Esophagus squamous epithelium (tissue), 5 donors: ENCODE measurements at regions not wholly inside any gene's neighbourhood (a gene's known extent, or its start where the extent isn't known, plus 50 kb on each side); places are given as distances from the start of the nearest gene placed in this dataset.

Experiments
- DNase-seq: peaks from one replicate; lab custom pipeline; 2025; lab: John Stamatoyannopoulos, UW
- H3K27ac ChIP-seq, 4 donors: fragments of 200-600 bp; sonication (generic); one replicate each; pipeline ENCODE4 v1.5.1; 2016 to 2019; ENCODE audit warnings: mild to moderate bottlenecking in 1 of 4
- H3K27me3 ChIP-seq, 4 donors: fragments of 200-600 bp; sonication (generic); 1 replicate in 3 of 4; 2 replicates in 1 of 4; pipeline versions ENCODE4 v1.5.1 to v1.6.0; 2017 to 2021; ENCODE audit warnings: antibody characterized with exemption in 1 of 4
- H3K36me3 ChIP-seq, 3 donors: fragments of 200-600 bp; sonication (generic); one replicate each; pipeline ENCODE4 v1.5.1; 2016 to 2019
- H3K4me1 ChIP-seq, 3 donors: fragments of 200-600 bp; sonication (generic); one replicate each; pipeline ENCODE4 v1.5.1; 2017 to 2019
- H3K4me3 ChIP-seq, 4 donors: fragments of 200-600 bp; sonication (generic); 1 replicate in 3 of 4; 2 replicates in 1 of 4; pipeline ENCODE4 v1.5.1; 2016 to 2019; ENCODE audit warnings: mild to moderate bottlenecking in 2 of 4, moderate library complexity in 1 of 4
- H3K9me3 ChIP-seq, 3 donors: fragments of 200-600 bp; sonication (generic); one replicate each; pipeline ENCODE4 v1.5.1; 2016 to 2019
- POLR2A ChIP-seq, 4 donors: fragments of 450-650 bp; IDR thresholded peaks; one replicate each; pipeline ENCODE4 v1.6.1; 2017; ENCODE audit warnings: antibody characterized with exemption in 4 of 4, mild to moderate bottlenecking in 4 of 4, moderate library complexity in 3 of 4
- WGBS, 2 donors: methylation state at CpG; one replicate each; pipeline ENCODE4 v1.1.5; 2018; 5-methylcytosine and 5-hydroxymethylcytosine counted together
- intact Hi-C: fragments of 100-400 bp; cut with DNase I; formaldehyde crosslinking; loops from one replicate; pipeline ENCODE4 v1.15.0; 2022
- TF ChIP-seq, protein P1 (sequence below), 6 experiments: fragments of 450-650 bp in 4 of 6; fragments of 200-600 bp in 2 of 6; sonication (generic) in 2 of 6; IDR thresholded peaks; one replicate each; pipeline ENCODE4 v1.5.1; 2016 to 2019; ENCODE audit warnings: antibody characterized with exemption in 6 of 6, mild to moderate bottlenecking in 4 of 6, moderate library complexity in 4 of 6
- donor health status: DM: yes; HTN: yes; CAD: no.

DNA sequence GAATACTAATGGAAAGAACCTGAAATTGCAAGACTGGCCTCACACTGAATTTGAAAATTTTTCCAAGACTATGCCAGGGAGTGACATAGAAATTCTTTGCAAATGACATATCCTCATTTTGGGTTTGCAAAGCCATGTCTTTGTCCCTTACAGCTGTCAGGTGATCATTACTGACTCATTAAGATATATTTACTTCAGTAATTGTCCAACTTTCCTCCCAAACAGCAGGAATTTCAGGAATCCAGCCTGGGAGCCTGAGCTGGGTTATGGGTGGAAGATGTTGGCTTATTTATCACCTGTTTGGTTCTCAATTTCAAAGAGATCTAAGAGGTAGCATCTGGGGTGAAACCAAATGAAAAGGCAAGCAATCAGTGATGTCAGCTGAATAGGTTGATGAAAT, 111.6 kb upstream of the ACP3 start:
- H3K36me3 ChIP-seq: no peaks in the 10 kb centered on the region
- no peak overlapping the region for H3K4me3 ChIP-seq
- no peaks in the 10 kb centered on the region for H3K9me3 ChIP-seq
- DNase-seq: no peak
- no peak overlapping the region for H3K27ac ChIP-seq
- TF ChIP-seq POLR2A (IDR thresholded peaks at IDR 0.05): no peak
- TF ChIP-seq, protein P1, sequence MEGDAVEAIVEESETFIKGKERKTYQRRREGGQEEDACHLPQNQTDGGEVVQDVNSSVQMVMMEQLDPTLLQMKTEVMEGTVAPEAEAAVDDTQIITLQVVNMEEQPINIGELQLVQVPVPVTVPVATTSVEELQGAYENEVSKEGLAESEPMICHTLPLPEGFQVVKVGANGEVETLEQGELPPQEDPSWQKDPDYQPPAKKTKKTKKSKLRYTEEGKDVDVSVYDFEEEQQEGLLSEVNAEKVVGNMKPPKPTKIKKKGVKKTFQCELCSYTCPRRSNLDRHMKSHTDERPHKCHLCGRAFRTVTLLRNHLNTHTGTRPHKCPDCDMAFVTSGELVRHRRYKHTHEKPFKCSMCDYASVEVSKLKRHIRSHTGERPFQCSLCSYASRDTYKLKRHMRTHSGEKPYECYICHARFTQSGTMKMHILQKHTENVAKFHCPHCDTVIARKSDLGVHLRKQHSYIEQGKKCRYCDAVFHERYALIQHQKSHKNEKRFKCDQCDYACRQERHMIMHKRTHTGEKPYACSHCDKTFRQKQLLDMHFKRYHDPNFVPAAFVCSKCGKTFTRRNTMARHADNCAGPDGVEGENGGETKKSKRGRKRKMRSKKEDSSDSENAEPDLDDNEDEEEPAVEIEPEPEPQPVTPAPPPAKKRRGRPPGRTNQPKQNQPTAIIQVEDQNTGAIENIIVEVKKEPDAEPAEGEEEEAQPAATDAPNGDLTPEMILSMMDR (IDR thresholded peaks at IDR 0.05): no peak
- peaks cover 0 to 9% (median 0%) of the 10 kb centered on the region in 3 donors for H3K4me1 ChIP-seq
- H3K27me3 ChIP-seq: no peaks in the 10 kb centered on the region
- intact Hi-C loops: no loop called here

DNA sequence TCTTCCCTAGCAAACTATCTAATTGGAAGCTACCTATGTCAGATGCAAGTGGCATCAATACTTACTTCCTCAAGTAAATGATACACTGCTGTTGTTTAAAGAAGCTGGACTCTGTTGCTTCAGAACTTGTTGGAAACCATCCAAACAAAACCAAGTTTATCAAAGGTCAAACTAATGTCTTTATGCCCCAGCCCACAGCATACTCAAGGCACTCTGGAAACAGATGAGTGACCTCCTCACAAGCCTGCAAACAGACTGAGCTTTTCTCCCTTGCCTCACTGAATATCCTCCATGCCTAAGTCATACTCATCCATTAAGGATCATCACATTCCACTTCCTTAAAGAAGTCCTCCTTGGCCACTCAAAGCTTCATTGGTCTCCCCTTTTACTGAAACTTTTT, 107.4 kb upstream of the ACP3 start:
- Histone ChIP-seq H3K9me3 (no peaks in the 10 kb centered on the region), H3K36me3 (no peaks in the 10 kb centered on the region), H3K27me3 (peaks cover 0 to 7% (median 0%) of the 10 kb centered on the region in 4 donors), H3K27ac (no peak overlapping the region), H3K4me1 (peaks cover 0 to 26% (median 0%) of the 10 kb centered on the region in 3 donors), H3K4me3 (no peak overlapping the region)
- no peak for DNase-seq
- intact Hi-C loops: no loop called here
- TF ChIP-seq, protein P1 (IDR thresholded peaks at IDR 0.05): no peak
- TF ChIP-seq POLR2A (IDR thresholded peaks at IDR 0.05): no peak

DNA sequence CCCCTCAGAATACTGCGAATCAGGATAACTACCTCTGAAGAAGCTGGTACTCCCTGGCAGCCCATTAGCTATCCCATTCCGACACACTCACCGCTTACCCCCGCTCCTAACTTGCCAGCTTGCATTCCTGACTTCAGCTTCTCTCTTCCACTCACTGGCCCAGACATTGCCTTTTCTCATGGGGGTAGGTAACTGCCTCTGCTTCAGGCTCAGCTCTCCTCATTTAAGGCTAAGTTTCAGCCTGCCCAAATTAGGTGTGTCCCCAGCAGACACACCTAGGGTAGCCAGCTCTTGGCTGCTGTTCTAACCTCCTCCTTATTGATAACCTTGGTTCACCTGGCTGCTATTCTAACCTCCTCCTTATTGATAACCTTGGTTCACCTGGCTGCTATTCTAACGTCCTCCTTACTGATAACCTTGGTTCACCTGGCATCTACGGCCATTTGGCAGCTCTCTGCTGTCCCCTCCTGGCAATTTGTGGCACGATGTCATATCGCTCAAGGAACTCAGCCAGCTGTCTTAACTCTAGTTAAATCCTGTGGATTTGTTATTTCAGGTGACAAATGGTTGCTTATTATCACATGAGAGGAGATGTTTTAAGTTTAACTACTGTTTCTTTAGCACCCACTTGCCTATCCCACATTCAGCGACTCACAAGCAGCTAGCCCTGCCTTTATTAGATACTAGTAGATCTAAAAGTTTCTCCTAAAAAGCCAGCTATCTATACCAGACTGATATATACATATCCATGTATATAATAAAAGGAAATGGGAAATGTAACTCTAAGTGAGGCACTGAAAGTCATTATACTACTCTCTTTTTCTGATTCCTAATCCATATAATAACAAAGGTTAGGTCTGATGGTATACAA, 106.5 kb upstream of the ACP3 start:
- H3K36me3 ChIP-seq: no peaks in the 10 kb centered on the region
- no peak for TF ChIP-seq POLR2A (IDR thresholded peaks at IDR 0.05)
- TF ChIP-seq, protein P1 (IDR thresholded peaks at IDR 0.05): peak; percentile 13 to 84 (median 52)
- WGBS, 2 donors: 20 to 23% methylated on average over 9 of the region's 9 CpGs
- peaks cover 0 to 7% (median 0%) of the 10 kb centered on the region in 4 donors for H3K27me3 ChIP-seq
- H3K9me3 ChIP-seq: no peaks in the 10 kb centered on the region
- no peak for DNase-seq
- peaks cover 0 to 26% (median 0%) of the 10 kb centered on the region in 3 donors for H3K4me1 ChIP-seq
- H3K27ac ChIP-seq: peak overlapping the region in 3 of 4 donors; percentile 3 to 42 (median 8)
- H3K4me3 ChIP-seq: no peak overlapping the region
- intact Hi-C loops: no loop called here

- DNase-seq: no peak
- no peak overlapping the region for H3K4me3 ChIP-seq
- H3K4me1 ChIP-seq: peaks cover 0 to 26% (median 0%) of the 10 kb centered on the region in 3 donors
- intact Hi-C loops: no loop called here
- TF ChIP-seq POLR2A (IDR thresholded peaks at IDR 0.05): no peak
- TF ChIP-seq, protein P1 (IDR thresholded peaks at IDR 0.05): no peak
- peaks cover 0 to 7% (median 0%) of the 10 kb centered on the region in 4 donors for H3K27me3 ChIP-seq
- no peaks in the 10 kb centered on the region for H3K36me3 ChIP-seq
- H3K27ac ChIP-seq: no peak overlapping the region
- no peaks in the 10 kb centered on the region for H3K9me3 ChIP-seq
These were observed 105.3 kb upstream of the ACP3 start for GRCh38 chr3:132211896-132212295.
